Mesenchymal stem cell (in vitro differentiated cells and primary cell): ENCODE measurements at regions not wholly inside any gene's neighbourhood (a gene's known extent, or its start where the extent isn't known, plus 50 kb on each side); places are given as distances from the start of the nearest gene placed in this dataset.

Experiments used
- DNase-seq: peaks from one replicate; pipeline ENCODE4 v3.0.0-alpha.2; 2013
- H2AFZ ChIP-seq: one replicate; pipeline ENCODE4 v1.6.1; 2013; ENCODE audit warnings: low read depth, mild to moderate bottlenecking, control low read depth, inconsistent platforms, low read length, moderate library complexity
- H2AK5ac ChIP-seq: 2 replicates; pipeline ENCODE4 v1.6.1; 2013; ENCODE audit warnings: low read length, moderate library complexity, mild to moderate bottlenecking, inconsistent platforms; ENCODE audit not compliant: severe bottlenecking
- H2BK120ac ChIP-seq: one replicate; pipeline ENCODE4 v1.6.1; 2013; ENCODE audit warnings: low read depth, mild to moderate bottlenecking, inconsistent platforms, low read length, moderate library complexity
- H2BK12ac ChIP-seq, 2 experiments: one replicate each; pipeline ENCODE4 v1.6.1; 2013; ENCODE audit warnings: inconsistent platforms in 2 of 2, low read length in 2 of 2, mild to moderate bottlenecking in 2 of 2, moderate library complexity in 2 of 2, control low read depth in 1 of 2
- H2BK15ac ChIP-seq: one replicate; pipeline ENCODE4 v1.6.1; 2013; ENCODE audit warnings: mild to moderate bottlenecking, low read depth, inconsistent platforms; ENCODE audit not compliant: poor library complexity, severe bottlenecking
- H2BK5ac ChIP-seq: 2 replicates; pipeline ENCODE4 v1.6.1; 2013; ENCODE audit warnings: low read depth, mild to moderate bottlenecking, low read length, control low read depth, inconsistent platforms; ENCODE audit not compliant: poor library complexity, severe bottlenecking
- H3K14ac ChIP-seq, 2 experiments: one replicate each; pipeline ENCODE4 v1.6.1; 2013; ENCODE audit warnings: inconsistent platforms in 2 of 2, low read length in 2 of 2, control low read depth in 1 of 2, mild to moderate bottlenecking in 1 of 2, moderate library complexity in 1 of 2
- H3K18ac ChIP-seq, 2 experiments: one replicate each; pipeline ENCODE4 v1.6.1; 2013; ENCODE audit warnings: inconsistent platforms in 2 of 2, low read length in 2 of 2, control low read depth in 1 of 2, low read depth in 1 of 2, mild to moderate bottlenecking in 1 of 2
- H3K23ac ChIP-seq, 2 experiments: one replicate each; pipeline ENCODE4 v1.6.1; 2013; ENCODE audit warnings: inconsistent platforms in 2 of 2, low read length in 2 of 2, mild to moderate bottlenecking in 2 of 2, moderate library complexity in 2 of 2, control low read depth in 1 of 2
- H3K27ac ChIP-seq: 2 replicates; pipeline ENCODE4 v1.5.1; 2013; ENCODE audit warnings: mild to moderate bottlenecking, moderate library complexity, low read length, control low read depth, inconsistent platforms; ENCODE audit not compliant: poor library complexity, severe bottlenecking
- H3K27me3 ChIP-seq, 2 experiments: 2 replicates each; pipeline versions ENCODE4 v1.6.1 to v1.7.0; 2013; ENCODE audit warnings: low read length in 2 of 2, mild to moderate bottlenecking in 2 of 2, moderate library complexity in 2 of 2, control low read depth in 1 of 2, inconsistent platforms in 1 of 2; ENCODE audit not compliant: control insufficient read depth in 1 of 2, insufficient read depth in 1 of 2
- H3K36me3 ChIP-seq, 2 experiments: 2 replicates each; pipeline versions ENCODE4 v1.6.1 to v1.7.0; 2013; ENCODE audit warnings: low read length in 2 of 2, control low read depth in 1 of 2, inconsistent platforms in 1 of 2, low read depth in 1 of 2, mild to moderate bottlenecking in 1 of 2; ENCODE audit not compliant: insufficient read depth in 2 of 2, control insufficient read depth in 1 of 2
- H3K4ac ChIP-seq, 2 experiments: one replicate each; pipeline ENCODE4 v1.6.1; 2013; ENCODE audit warnings: inconsistent platforms in 2 of 2, low read length in 2 of 2, mild to moderate bottlenecking in 2 of 2, moderate library complexity in 2 of 2, control low read depth in 1 of 2, low read depth in 1 of 2
- H3K4me1 ChIP-seq: 2 replicates; pipeline ENCODE4 v1.6.1; 2013; ENCODE audit warnings: low read depth, low read length, control low read depth; ENCODE audit not compliant: control insufficient read depth, insufficient read depth
- H3K4me2 ChIP-seq: 2 replicates; pipeline ENCODE4 v1.6.1; 2013; ENCODE audit warnings: low read length, mild to moderate bottlenecking, inconsistent platforms; ENCODE audit not compliant: poor library complexity, severe bottlenecking
- H3K4me3 ChIP-seq, 2 experiments: 2 replicates each; pipeline versions ENCODE4 v1.5.1 to v1.7.0; 2013; ENCODE audit warnings: low read length in 2 of 2, mild to moderate bottlenecking in 2 of 2, control low read depth in 1 of 2, low read depth in 1 of 2; ENCODE audit not compliant: insufficient read depth in 1 of 2
- H3K79me1 ChIP-seq: replicated peaks from 2 replicates; pipeline ENCODE4 v1.6.1; 2013; ENCODE audit warnings: mild to moderate bottlenecking, control low read depth, low read length, inconsistent platforms; ENCODE audit not compliant: poor library complexity, severe bottlenecking
- H3K9ac ChIP-seq: 2 replicates; pipeline ENCODE4 v1.7.0; 2013; ENCODE audit warnings: mild to moderate bottlenecking, low read length, moderate library complexity
- H3K9me3 ChIP-seq: 2 replicates; pipeline ENCODE4 v1.7.0; 2013; ENCODE audit warnings: mild to moderate bottlenecking, low read length; ENCODE audit not compliant: control insufficient read depth
- H4K8ac ChIP-seq: one replicate; pipeline ENCODE4 v1.6.1; 2013; ENCODE audit warnings: inconsistent platforms, mild to moderate bottlenecking, low read length, moderate library complexity
- H4K91ac ChIP-seq: one replicate; pipeline ENCODE4 v1.6.1; 2013; ENCODE audit warnings: mild to moderate bottlenecking, low read length, inconsistent platforms
- WGBS: methylation state at CpG from one replicate; pipeline ENCODE4 v1.1.7; 2013; ENCODE audit warnings: mixed read lengths; 5-methylcytosine and 5-hydroxymethylcytosine counted together

DNA sequence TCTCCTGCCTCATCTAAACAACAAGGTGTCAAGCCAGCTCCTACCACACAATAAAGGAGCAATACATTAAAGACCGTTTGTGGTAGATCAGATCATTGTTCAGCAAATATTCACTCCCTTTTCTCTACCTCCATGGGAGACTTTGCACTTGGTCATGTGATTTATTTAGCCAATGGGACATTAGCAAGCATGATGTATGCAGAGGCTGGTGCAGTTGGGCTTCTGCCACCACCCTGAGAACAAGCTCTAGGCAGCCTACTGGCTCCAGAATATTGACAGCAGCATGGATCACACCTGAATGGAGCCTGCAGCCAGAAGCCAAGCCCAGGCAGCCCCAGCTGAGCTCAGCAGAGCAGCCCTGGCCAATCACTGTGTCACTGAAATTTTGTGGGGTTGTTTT is 99.4 kb upstream of the UBE2E2 start:
- no peak for DNase-seq
- no peak overlapping the region for H2AK5ac ChIP-seq
- no peak overlapping the region for H3K27ac ChIP-seq
- H3K14ac ChIP-seq = no peak overlapping the region
- H3K4ac ChIP-seq = no peak overlapping the region
- H3K18ac ChIP-seq = no peak overlapping the region
- no peak overlapping the region for H2BK12ac ChIP-seq
- H4K91ac ChIP-seq = no peak overlapping the region
- H3K4me2 ChIP-seq = no peak overlapping the region
- H2BK5ac ChIP-seq = no peak overlapping the region
- H3K4me3 ChIP-seq = no peak overlapping the region
- H2AFZ ChIP-seq = no peak overlapping the region
- 67% methylated on average over 1 of the region's 1 CpG for WGBS
- H3K79me1 ChIP-seq = no peaks in the 10 kb centered on the region
- no peak overlapping the region for H3K23ac ChIP-seq
- no peak overlapping the region for H2BK120ac ChIP-seq
- H4K8ac ChIP-seq = no peak overlapping the region
- H3K9me3 ChIP-seq = no peaks in the 10 kb centered on the region
- no peak overlapping the region for H2BK15ac ChIP-seq
- no peaks in the 10 kb centered on the region for H3K27me3 ChIP-seq
- H3K9ac ChIP-seq = no peak overlapping the region
- no peaks in the 10 kb centered on the region for H3K4me1 ChIP-seq
- H3K36me3 ChIP-seq = no peaks in the 10 kb centered on the region

DNA sequence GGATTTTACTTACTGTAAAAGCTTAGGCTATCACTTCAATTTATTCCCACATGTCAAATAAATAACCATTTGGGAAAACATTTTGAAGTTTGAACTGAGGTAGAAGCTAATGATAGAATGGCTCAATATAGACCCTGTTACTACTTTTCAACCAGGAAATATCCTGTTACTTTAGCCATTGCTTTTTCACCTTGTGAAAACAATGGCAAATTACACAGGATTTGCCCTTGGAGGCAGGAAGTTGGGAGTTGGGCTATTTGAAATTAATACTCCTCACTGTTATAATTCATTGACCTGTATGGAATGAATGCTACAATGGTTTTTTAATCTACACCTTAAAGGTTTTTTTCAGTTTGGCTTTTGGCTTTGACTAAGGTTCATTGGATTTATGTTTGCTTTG is 98.1 kb upstream of the UBE2E2 start:
- H2AK5ac ChIP-seq = no peak overlapping the region
- H3K36me3 ChIP-seq = no peaks in the 10 kb centered on the region
- no peak overlapping the region for H3K27ac ChIP-seq
- H3K18ac ChIP-seq = no peak overlapping the region
- no peak overlapping the region for H3K14ac ChIP-seq
- H3K4ac ChIP-seq = no peak overlapping the region
- no peak overlapping the region for H4K8ac ChIP-seq
- H3K4me3 ChIP-seq = no peak overlapping the region
- H2AFZ ChIP-seq = no peak overlapping the region
- H3K23ac ChIP-seq = no peak overlapping the region
- H3K4me2 ChIP-seq = no peak overlapping the region
- H3K79me1 ChIP-seq = no peaks in the 10 kb centered on the region
- no peaks in the 10 kb centered on the region for H3K4me1 ChIP-seq
- H4K91ac ChIP-seq = no peak overlapping the region
- no peak overlapping the region for H3K9ac ChIP-seq
- H2BK15ac ChIP-seq = no peak overlapping the region
- no peak for DNase-seq
- H2BK5ac ChIP-seq = no peak overlapping the region
- no peaks in the 10 kb centered on the region for H3K27me3 ChIP-seq
- no peak overlapping the region for H2BK12ac ChIP-seq
- no peak overlapping the region for H2BK120ac ChIP-seq
- H3K9me3 ChIP-seq = no peaks in the 10 kb centered on the region

- Histone ChIP-seq H3K9ac (no peak overlapping the region), H2BK12ac (no peak overlapping the region), H3K27me3 (no peaks in the 10 kb centered on the region), H3K79me1 (no peaks in the 10 kb centered on the region), H2BK120ac (no peak overlapping the region), H3K23ac (no peak overlapping the region), H2AK5ac (no peak overlapping the region), H4K91ac (no peak overlapping the region), H4K8ac (no peak overlapping the region), H3K4me1 (no peaks in the 10 kb centered on the region), H2BK15ac (no peak overlapping the region), H3K18ac (no peak overlapping the region), H3K36me3 (no peaks in the 10 kb centered on the region), H3K4ac (no peak overlapping the region), H3K27ac (no peak overlapping the region), H2AFZ (no peak overlapping the region), H2BK5ac (no peak overlapping the region), H3K4me3 (no peak overlapping the region), H3K9me3 (no peaks in the 10 kb centered on the region), H3K14ac (no peak overlapping the region), H3K4me2 (no peak overlapping the region)
- no peak for DNase-seq
- WGBS = 78% methylated on average over 3 of the region's 3 CpGs
Measured at GRCh38 chr3:23106666-23107065, 96.5 kb upstream of the UBE2E2 start.

DNA sequence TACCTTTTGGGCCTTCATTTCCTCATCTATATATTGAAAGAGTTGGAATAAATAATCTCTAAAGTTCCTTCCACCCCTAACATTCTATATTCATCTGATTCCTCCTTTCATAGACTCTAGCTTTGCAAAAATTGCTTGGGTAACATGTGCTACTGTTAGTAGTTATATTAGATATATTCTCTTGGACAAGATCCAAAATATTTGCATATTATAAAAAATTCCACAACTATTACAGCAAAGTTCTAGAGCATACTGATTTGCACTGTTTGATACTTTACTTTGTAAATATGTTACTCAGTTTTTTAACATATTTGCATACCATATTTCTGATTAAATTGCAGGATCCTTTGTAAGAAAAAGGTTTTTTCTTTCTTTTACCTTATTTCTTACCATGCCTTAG is 95.9 kb upstream of the UBE2E2 start:
- Histone ChIP-seq H4K91ac (no peak overlapping the region), H3K23ac (no peak overlapping the region), H3K36me3 (no peaks in the 10 kb centered on the region), H3K9ac (no peak overlapping the region), H2BK5ac (no peak overlapping the region), H2AK5ac (no peak overlapping the region), H3K18ac (no peak overlapping the region), H4K8ac (no peak overlapping the region), H3K4me1 (no peaks in the 10 kb centered on the region), H3K79me1 (no peaks in the 10 kb centered on the region), H2BK15ac (no peak overlapping the region), H2AFZ (no peak overlapping the region), H3K4me3 (no peak overlapping the region), H2BK12ac (no peak overlapping the region), H3K9me3 (no peaks in the 10 kb centered on the region), H3K27ac (no peak overlapping the region), H2BK120ac (no peak overlapping the region), H3K14ac (no peak overlapping the region), H3K4me2 (no peak overlapping the region), H3K27me3 (no peaks in the 10 kb centered on the region), H3K4ac (no peak overlapping the region)
- DNase-seq = no peak
